NCI-H748 treated with DMSO at 0.1 percent for 48 hours (cell line): ENCODE measurements at regions not wholly inside any gene's neighbourhood (a gene's known extent, or its start where the extent isn't known, plus 50 kb on each side); places are given as distances from the start of the nearest gene placed in this dataset.

Experiments
- DNase-seq: peaks from one replicate; lab custom pipeline; 2025; lab: John Stamatoyannopoulos, UW

GRCh38 chr10:4196771-4197390 lies 411.9 kb upstream of the KLF6 start:
- no peak for DNase-seq

GRCh38 chr10:4196183-4196582 lies 411.2 kb upstream of the KLF6 start:
- DNase-seq: no peak

- DNase-seq: no peak
Measured at GRCh38 chr10:4195213-4195612, 410.2 kb upstream of the KLF6 start.

GRCh38 chr10:4194231-4194630 lies 409.2 kb upstream of the KLF6 start:
- no peak for DNase-seq

GRCh38 chr10:4191894-4192293 lies 406.9 kb upstream of the KLF6 start:
- no peak for DNase-seq

- no peak for DNase-seq
Measured at GRCh38 chr10:4191354-4191753, 406.3 kb upstream of the KLF6 start.

GRCh38 chr10:4190876-4191275 lies 405.9 kb upstream of the KLF6 start:
- DNase-seq: no peak

- DNase-seq: no peak
Measured at GRCh38 chr10:4189281-4189680, 404.3 kb upstream of the KLF6 start.

GRCh38 chr10:4188406-4188805 lies 403.4 kb upstream of the KLF6 start:
- DNase-seq: no peak

- no peak for DNase-seq
Measured at GRCh38 chr10:4186849-4187540, 402.0 kb upstream of the KLF6 start.

- no peak for DNase-seq
Measured at GRCh38 chr10:4183761-4184261, 398.8 kb upstream of the KLF6 start.

GRCh38 chr10:4181621-4182049 lies 396.6 kb upstream of the KLF6 start:
- DNase-seq: no peak

GRCh38 chr10:4181081-4181480 lies 396.1 kb upstream of the KLF6 start:
- no peak for DNase-seq

- no peak for DNase-seq
Measured at GRCh38 chr10:4177791-4178190, 392.8 kb upstream of the KLF6 start.

- no peak for DNase-seq
Measured at GRCh38 chr10:4176500-4177281, 391.7 kb upstream of the KLF6 start.

- no peak for DNase-seq
Measured at GRCh38 chr10:4174197-4174596, 389.2 kb upstream of the KLF6 start.

GRCh38 chr10:4170633-4171314 lies 385.8 kb upstream of the KLF6 start:
- DNase-seq: no peak

- no peak for DNase-seq
Measured at GRCh38 chr10:4170181-4170580, 385.2 kb upstream of the KLF6 start.

- no peak for DNase-seq
Measured at GRCh38 chr10:4169448-4169847, 384.4 kb upstream of the KLF6 start.

GRCh38 chr10:4167216-4167615 lies 382.2 kb upstream of the KLF6 start:
- DNase-seq: no peak

- no peak for DNase-seq
Measured at GRCh38 chr10:4162571-4163286, 377.7 kb upstream of the KLF6 start.

- DNase-seq: no peak
Measured at GRCh38 chr10:4159173-4159572, 374.2 kb upstream of the KLF6 start.
